Stimulated activated CD8-positive, alpha-beta memory T cell treated with anti-CD3 and anti-CD28 coated beads, Interleukin-4, amount 100 ng/mL, for 1 hour (primary cell): ENCODE measurements at regions not wholly inside any gene's neighbourhood (a gene's known extent, or its start where the extent isn't known, plus 50 kb on each side); places are given as distances from the start of the nearest gene placed in this dataset.

ENCODE experiments used
- DNase-seq, 2 donors: peaks; one replicate each; pipeline ENCODE4 v3.0.0-alpha.2; 2020; ENCODE audit warnings: low read depth in 2 of 2, low spot score in 1 of 2

DNA sequence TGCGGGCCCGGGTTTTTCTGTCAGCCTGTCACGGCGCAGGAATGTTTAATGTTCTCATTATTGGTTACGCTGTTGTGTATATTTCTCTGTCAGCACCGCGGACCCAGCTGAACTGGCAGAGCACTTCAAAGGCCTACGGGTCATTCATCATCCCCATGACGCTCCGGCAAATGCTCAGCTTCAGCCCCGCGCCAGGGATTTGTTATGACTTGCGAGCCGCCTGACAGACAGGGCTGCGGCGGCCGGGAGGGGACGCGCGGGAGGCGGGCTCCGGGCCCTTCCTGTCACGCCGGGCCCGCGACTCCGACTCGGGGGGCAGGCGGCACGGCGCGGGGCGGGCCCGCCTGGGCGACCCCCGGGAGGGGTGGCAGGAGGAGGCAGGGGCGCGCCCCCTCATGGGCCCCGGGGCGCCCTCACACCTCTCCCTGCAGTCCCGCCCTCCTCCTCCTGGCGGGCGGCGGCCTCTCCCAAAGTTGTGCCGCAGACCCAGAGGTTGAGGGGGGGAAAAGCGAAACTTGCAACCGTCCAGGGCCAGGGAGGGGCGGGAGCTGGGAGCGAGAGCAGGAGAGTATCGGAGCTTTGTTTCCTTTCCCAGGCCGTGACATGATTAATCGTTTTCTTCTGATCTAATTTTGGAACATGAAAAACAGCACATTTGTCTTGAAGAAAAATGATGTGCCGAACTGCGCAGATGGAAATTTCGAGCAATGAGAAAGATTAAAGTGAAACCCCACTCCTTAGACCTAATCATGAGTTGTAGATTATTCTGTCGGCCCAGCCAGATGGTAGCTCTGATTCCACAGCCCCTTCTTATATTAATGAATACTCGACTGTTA lies 59.3 kb upstream of the COMTD1 start:
- DNase-seq = peak; percentile 21 to 33

DNA sequence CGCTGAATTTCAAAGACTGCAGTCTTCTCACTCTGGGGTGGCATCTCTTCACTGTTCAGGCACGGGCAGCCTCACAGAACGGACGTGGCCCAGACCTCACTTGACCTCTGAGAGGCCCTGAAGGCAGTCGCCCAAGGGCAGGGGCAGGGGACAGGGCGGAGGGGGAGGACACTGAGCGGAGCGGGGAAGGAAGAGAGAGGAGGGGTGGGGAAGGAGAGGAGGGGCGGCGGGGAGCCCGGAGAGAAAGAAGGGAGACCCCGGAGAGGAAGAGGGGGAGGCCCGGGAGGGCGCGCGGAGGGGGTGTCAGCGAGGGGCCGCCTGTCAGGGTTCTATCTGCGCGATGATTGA lies 58.7 kb upstream of the COMTD1 start:
- DNase-seq = no peak

DNA sequence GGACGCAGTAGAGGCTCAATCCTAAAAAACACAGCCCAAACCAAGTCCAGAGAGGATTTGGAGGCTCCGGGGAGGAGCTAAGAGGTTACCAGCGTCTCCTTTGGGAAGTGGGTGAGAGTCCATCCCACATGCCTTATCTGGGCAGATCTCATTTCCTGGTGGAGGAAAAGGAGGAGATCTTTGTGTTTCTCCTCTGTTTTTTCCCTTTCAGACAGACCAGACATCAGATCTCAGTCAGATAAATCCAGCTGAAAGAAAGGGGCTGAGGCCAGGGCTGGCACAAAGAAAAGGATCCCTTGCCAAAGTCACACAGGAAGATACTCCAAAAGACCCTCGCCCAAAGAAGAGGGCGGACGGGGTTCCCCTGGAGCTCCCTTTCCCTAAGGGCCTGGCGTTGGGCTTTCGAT lies 58.3 kb upstream of the COMTD1 start:
- DNase-seq = no peak

DNA sequence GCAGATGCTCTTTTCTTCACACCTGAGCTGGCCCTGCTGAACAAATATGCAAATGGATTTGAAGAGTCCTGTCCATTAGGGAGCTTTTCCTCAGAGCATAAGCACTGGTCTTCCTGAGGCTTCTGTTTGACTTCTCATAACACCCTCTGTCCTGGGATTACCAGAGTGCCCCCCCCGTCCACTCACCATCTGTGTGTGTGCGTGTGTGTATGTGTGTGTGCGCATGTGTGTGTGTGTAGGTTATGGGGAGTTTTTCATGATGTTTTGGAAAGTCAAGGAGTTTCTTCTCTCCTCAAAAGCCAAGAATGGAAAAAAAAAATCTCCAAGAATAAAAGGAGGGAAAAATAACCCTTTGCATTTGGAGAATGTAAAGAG lies 57.7 kb upstream of the COMTD1 start:
- DNase-seq = no peak

DNA sequence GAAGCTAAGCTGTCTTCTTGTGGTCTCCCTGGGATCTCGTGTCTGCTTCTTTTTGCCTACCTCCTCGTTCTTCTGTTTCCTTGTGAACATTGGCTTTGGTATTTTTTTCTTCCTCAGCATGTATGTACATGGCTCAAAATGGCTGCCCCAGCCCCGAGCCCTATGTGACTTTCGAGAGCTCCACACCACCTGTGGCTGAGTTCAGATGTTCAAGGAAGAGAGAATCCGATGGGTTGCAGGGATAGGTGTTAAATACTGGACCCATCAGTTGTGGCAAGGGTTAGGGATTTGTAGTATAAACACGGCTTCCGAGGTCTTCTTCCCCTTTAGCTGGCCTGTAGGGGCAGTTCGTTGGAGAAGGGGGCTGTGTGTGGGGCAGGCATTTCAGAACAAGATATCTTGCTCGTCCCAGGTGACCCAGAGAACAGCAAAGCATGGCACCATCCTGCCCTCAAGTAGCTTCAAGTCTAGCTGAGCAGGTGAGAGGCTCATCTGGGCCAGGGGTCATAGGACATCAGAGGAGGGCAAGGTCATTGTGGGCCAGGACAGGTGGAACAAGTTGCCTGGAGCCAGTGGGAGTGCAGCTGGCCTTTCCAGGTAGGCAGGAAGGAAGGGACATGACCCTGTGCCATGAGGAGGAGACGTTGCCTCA lies 57.2 kb upstream of the COMTD1 start:
- no peak for DNase-seq

DNA sequence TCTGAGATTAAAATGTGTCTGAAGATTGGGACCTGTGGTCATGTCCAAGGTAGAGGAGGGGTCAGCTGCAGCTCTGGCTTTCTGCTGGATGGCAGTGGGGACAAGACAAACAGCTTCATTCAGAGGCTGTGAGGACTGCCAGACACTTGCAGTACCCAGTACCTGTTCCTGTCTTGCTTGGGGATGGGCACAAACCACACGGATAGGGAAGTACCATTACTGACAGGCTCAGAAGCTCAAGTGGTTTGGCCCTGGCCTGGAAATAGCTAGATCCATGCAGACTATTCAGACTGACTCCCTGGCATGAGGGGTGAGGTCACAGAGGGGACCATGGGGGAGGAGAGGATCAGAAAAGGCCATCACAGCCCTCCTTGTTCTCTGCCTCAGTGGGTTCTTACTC lies 56.0 kb upstream of the COMTD1 start:
- no peak for DNase-seq

DNA sequence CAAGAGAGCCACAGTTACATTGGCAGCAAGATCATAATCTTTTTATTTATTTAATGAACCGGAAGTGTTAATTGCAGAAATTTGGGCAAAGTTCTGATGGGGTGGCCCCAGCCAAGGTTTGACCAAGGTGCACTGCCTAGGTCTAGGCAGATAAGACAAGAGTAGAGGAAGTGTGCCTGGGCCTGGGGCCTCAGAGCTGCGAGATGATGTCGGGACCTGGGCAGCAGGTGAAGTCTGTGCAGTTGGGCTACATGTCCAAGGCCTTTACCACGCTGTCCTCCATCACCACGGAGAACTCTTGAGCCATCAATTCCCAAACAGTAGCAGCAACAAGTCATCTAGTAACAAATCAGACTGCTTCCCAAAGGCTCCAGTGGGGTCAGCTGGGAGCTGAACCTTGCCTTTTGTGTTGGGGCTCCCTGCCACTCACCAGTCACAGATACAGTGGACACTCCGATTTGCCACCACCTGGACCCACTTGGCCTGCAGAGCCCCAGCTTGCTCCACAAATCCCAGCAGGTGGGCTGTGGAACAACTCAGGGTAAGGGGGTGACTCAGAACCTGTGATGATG lies 52.5 kb upstream of the COMTD1 start:
- DNase-seq = no peak

DNA sequence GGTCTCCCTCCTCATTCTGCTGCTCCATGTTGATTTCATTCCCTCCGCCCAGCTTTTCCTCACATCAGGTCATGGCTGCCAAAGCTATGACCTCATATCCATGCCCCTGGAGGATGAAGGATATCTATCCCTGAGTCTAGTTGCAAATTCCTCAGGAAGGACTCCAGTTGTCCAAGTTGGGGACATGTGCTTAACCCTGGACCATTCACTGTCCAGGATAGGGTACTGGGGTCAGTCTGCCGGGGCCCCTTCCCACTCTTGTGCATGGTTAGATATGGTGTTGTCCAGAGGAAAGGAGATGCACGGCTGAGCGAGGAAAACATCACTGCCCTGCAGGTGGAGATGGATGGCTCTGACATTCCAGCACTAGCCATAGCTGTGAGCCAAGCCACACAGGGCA lies 51.9 kb upstream of the COMTD1 start:
- DNase-seq = no peak

DNA sequence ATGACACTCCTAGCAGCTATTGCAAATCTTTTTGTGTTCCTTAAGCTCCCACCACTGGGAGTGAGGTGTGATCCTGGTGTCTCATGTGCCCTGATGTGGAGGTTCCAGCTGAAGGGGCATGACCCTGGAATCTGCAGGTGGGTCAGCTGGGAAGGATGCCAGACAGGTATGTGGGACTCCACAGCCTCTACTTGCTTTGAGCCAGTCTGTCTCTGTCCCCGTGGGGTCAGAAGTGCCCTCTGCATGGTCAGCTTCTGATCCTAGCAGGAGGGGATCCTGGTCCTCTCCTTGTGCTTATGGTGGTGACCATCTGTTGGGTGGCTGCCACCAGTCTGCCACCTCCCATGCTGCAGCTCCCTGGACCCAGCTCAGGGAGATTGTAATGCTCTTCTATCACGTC lies 51.1 kb upstream of the COMTD1 start:
- DNase-seq = no peak
